SK-N-SH (cell line): ENCODE measurements at regions not wholly inside any gene's neighbourhood (a gene's known extent, or its start where the extent isn't known, plus 50 kb on each side); places are given as distances from the start of the nearest gene placed in this dataset.

Experiments
- CHD2 ChIP-seq: fragments of 150-350 bp; IDR thresholded peaks from 2 replicates; pipeline ENCODE4 v1.6.1; 2018; ENCODE audit warnings: low read length; ENCODE audit not compliant: partially characterized antibody
- CTCF ChIP-seq: fragments of 200-600 bp; sonication (generic); IDR thresholded peaks from 2 replicates; pipeline ENCODE4 v1.6.1; 2017; ENCODE audit warnings: antibody characterized with exemption, mild to moderate bottlenecking, moderate library complexity
- EZH2phosphoT487 ChIP-seq: fragments of 200-600 bp; sonication (generic); IDR thresholded peaks from 2 replicates; pipeline ENCODE4 v1.6.1; 2017; ENCODE audit warnings: low read depth, mixed run types, mild to moderate bottlenecking, antibody characterized with exemption, moderate library complexity, borderline replicate concordance
- GABPA ChIP-seq: IDR thresholded peaks from 2 replicates; pipeline ENCODE4 v1.4.0; 2012; ENCODE audit warnings: low read depth, mild to moderate bottlenecking
- IRF3 ChIP-seq: fragments of 150-350 bp; IDR thresholded peaks from 2 replicates; pipeline ENCODE4 v1.6.1; 2016; ENCODE audit warnings: mild to moderate bottlenecking, low read depth, low read length
- MAX ChIP-seq: IDR thresholded peaks from 2 replicates; pipeline ENCODE4 v1.4.0; 2012; ENCODE audit warnings: low read depth
- RAD21 ChIP-seq: IDR thresholded peaks from 2 replicates; pipeline ENCODE4 v1.6.1; 2012; ENCODE audit warnings: mild to moderate bottlenecking, low read length
- REST ChIP-seq: IDR thresholded peaks from 2 replicates; pipeline ENCODE4 v1.6.1; 2012; ENCODE audit warnings: mild to moderate bottlenecking, low read depth, low read length, moderate library complexity
- SMC3 ChIP-seq: IDR thresholded peaks from 2 replicates; pipeline ENCODE4 v1.6.1; 2012; ENCODE audit warnings: low read depth, low read length, improper control_type of control experiment

GRCh38 chr6:21442874-21443273 lies 150.7 kb upstream of the SOX4 start:
- TF ChIP-seq EZH2phosphoT487 (no peak), REST (no peak), GABPA (no peak), RAD21 (no peak), CHD2 (no peak), IRF3 (no peak), MAX (no peak), SMC3 (no peak), CTCF (no peak)
